Glomerular endothelial cell (primary cell): ENCODE measurements at regions not wholly inside any gene's neighbourhood (a gene's known extent, or its start where the extent isn't known, plus 50 kb on each side); places are given as distances from the start of the nearest gene placed in this dataset.
A peak's percentile ranks its signal among the peaks of the same experiment; 100 is the strongest.
"Not testable (repeated sequence)": the region's sequence is repeated elsewhere in the genome, so short reads cannot be mapped to it uniquely, and the experiment has no call there.

ENCODE experiments used
- DNase-seq: peaks from one replicate; pipeline ENCODE4 v3.0.0-alpha.2; 2011; ENCODE audit warnings: low read depth, low spot score; ENCODE audit errors: extremely low read depth

DNA sequence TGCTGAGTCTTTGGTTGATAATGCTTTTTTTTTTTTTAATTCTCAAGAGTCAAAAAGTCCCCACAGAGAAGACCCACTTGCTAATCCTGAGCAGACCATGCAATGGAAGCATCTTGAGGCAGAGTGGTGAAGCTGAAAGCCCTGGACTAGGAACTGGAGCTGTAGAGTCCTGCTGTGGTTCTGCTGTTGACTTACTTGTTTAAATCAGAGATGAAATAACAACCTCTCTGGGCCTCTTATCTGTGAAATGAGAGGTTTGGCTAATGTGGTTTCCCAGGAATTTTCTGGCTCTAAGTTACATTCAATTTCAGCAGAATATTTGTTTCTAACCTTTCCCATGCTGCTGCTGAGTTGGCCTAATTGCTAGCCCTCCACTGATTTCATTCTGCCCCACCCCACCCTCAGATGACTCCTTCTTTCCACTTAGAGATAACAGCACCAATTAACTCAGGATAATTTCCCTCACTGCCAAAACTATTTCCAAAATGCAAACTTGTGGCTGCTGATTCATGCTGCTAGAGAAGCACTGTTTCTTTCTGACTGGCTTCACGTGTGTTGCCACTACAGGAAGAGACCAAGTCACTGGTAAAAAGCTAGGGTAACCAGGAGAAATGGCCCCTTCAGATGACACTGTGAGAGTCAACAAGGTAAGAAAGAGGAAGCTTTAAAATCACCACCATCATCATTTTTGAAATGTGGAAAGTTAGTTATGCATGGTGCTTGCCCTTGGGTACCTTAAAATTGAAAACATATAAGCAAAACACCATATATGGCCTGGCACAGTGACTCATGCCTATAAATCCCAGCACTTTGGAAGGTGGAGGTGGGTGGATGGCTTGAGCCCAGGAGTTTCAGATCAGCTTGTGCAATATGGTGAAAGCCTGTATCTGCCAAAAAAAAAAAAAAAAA is 326.4 kb downstream of the DCHS2 start:
- no peak for DNase-seq

DNA sequence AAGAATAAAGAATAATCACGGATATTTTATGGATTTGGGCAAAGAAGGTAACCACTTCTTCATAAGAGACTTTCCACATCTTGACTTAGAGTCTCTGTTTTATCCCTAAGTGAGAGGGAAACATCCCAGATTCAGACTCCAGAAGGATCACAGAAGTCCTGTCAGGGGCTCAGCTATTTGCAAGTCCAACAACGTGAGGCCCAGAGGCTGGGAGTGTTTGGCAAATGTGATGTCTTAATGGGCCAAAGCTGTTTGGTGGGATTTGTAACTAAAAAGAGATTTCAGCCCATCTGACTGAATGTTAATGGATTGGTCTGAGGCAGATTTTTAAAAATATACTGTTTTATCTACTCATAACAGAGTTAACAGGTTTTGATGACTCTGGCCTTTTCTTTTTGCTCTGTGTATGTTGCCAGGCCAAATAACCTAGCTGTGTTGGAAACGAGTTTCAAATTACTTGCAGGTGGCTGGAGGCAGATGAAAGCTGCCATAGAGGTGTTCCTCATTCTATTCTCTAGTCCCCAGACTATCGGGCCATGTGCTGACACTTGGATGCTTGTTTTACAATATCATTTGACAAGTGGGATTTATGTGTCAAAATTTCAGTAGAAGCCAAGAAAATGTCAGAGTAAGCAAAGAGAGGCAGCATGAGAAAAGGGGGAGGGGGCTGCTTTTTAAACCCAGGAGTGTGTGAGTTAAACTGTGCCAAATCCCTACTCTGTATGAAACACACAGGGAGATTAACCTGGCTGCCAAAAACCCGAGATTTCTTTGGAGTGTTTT is 330.9 kb downstream of the DCHS2 start:
- DNase-seq: no peak

DNA sequence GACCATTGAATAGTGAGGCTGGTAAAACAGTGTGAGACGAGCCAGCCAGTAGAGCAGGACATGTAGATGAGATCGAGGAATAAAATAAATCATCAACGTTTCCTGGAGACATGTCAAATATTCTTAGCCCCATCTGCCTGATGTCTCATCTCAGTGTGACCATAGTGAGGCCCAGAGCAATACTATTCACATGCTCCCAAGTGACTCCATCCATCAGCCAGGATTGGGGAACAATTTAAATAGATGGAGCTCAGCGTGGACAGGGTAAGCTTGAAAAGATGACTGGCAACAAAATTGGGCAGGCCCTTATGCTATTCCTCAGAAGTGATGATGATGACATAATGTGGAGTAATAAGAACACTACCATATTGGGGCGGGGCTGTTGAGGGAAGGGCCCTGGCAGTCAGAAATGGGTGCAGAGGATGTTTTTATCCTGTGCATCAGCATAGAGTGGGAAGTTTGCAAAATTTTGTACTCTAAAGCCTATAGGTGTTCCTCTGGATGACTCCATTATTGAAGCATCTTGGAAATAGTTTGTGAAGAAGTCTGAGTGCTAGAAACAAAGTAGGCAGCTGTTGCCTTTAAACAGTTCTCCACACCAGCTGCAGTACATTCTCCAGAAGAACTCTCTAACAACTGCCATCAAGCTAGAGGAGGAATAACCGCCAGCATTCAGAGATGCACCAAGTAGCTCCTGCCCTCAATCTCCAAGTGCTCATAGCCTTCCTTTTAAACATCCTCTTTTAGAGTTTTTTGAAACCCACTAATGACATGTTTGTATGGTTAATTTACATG is 333.0 kb downstream of the DCHS2 start:
- DNase-seq: no peak

DNA sequence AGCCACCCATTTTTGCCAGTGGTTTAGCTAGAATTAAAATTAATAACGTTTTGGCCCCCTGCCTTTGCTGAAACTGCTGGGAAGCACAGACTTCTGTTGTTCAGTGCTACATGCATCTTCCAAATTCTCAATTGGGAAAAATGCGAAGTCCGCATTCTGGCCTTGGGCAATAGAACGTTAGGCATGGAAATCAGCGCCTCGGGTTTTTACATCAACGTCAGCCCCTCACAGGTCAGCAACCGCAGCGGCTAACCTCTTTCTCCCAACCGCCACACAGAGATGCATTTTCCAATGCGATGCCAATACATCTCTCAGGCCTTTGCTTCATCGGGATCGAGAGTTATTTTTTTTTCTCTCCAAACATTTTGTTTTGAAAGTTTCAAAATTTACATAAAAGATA is 339.1 kb downstream of the DCHS2 start:
- no peak for DNase-seq

- DNase-seq: not testable (repeated sequence)
Observed at GRCh38 chr4:154149236-154149635, 342.4 kb downstream of the DCHS2 start.

- DNase-seq: no peak
Observed at GRCh38 chr4:154143720-154144119, 347.9 kb downstream of the DCHS2 start.

GRCh38 chr4:154142664-154143063 is 348.9 kb downstream of the DCHS2 start:
- DNase-seq: no peak

DNA sequence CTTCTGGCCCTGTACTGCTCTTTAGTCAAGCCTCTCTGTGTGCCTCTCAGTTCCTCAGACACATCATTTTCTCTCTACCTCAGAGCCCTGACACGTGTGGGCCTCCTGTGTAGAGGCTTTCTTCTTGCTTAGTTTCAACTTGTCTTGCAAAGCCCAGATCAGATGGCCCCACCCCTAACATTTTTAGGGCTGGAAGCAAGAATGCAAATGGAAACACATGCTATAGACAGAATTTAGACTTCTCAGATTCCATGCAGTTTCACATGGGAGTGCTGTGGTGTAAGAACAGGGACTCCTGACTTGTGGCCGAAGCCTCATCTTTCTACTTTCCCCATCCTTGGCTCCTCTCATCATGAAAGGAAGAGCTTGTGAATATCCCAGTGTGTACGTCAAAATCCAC is 350.7 kb downstream of the DCHS2 start:
- DNase-seq: no peak

DNA sequence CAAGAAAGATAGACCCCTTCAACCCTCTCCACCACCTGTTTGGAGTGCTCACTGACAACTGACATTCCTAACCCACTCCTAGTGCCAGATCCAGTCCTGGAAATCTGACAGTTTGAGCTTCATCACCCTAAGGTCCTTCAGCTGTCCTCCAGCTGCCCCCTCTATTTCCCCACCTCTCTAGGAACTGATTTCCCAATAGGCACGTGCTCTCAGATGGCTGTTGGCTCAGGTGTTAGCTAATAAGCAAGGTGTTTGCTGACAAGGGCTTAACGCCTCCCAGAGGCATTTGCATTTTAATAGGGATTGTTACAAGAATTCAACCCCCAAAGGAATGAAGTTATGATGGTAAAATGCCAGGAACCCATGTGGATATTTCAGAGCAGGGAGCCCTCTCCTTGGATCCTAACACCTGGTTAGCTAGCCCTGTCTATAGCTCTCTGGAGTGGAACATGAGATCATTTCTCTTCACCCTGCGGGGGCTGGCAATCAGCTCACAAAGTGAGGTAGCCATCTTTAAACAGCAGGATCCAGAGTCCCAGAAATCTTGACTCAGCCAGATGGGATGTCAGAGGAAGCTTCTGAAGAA is 348.5 kb upstream of the SFRP2 start:
- DNase-seq: no peak

GRCh38 chr4:154135576-154135975 is 346.7 kb upstream of the SFRP2 start:
- no peak for DNase-seq

- no peak for DNase-seq
Observed at GRCh38 chr4:154132406-154132805, 343.5 kb upstream of the SFRP2 start.

- no peak for DNase-seq
Observed at GRCh38 chr4:154126276-154126675, 337.4 kb upstream of the SFRP2 start.

DNA sequence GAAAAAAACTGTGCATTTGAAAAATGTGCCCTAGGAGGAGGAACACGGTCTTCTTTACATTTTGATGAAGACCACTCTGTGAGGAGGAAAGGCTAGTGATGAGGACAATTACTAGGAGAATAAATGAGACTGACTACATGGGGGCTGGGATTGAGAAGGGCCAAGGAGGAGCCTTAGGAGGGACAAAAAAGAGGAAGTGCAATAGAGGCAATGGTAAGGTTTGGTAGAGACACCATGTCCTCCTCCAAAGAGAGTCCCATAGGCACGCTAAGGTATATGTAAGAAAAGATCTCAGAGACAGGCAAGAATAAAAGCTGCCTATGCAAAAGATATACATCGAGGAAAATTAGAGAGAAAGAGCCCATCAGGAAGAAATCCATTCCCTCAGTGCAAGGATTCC is 336.5 kb upstream of the SFRP2 start:
- DNase-seq: no peak

GRCh38 chr4:154124539-154125255 is 335.8 kb upstream of the SFRP2 start:
- peak; percentile 1 for DNase-seq

- no peak for DNase-seq
Observed at GRCh38 chr4:154123897-154124296, 335.0 kb upstream of the SFRP2 start.

GRCh38 chr4:154120690-154121345 is 331.9 kb upstream of the SFRP2 start:
- no peak for DNase-seq

- no peak for DNase-seq
Observed at GRCh38 chr4:154120006-154120676, 331.3 kb upstream of the SFRP2 start.

DNA sequence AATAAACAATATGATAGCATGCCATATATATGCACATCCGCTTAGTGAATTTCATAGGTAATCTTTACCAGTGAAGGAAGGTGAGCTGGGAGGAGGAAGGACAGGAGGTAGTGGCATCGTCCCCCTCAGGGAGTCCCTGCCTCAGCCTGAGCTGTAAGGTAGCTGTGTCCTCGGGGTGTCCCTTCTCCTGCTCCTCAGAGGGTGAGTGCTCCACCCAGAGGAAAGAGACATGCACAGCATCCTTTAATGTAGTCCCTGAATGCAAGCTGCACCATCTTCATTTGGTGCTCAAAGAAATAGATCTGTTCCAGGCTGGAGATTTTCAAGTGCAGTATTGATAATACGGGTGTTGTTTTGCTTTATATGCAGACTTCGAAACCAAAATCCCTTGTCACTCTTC is 330.4 kb upstream of the SFRP2 start:
- no peak for DNase-seq

DNA sequence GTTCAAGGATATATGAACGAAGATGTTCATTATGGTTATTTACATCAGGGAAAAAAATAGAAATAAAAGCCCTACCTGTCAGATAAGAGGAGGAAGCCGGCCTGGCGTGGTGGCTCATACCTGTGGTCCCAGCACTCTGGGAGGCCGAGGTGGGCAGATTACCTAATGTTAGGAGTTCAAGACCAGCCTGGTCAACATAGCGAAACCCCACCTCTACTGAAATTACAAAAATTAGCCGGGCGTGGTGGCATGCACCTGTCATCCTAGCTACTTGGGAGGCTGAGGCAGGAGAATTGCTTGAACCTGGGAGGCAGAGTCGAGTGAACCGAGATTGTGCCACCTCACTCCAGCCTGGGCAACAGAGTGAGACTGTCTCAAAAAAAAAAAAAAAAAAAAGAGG is 328.8 kb upstream of the SFRP2 start:
- DNase-seq: not testable (repeated sequence)
